DMS114 treated with DMSO at 0.1 percent for 48 hours (cell line): ENCODE measurements at regions not wholly inside any gene's neighbourhood (a gene's known extent, or its start where the extent isn't known, plus 50 kb on each side); places are given as distances from the start of the nearest gene placed in this dataset.

Source experiments
- DNase-seq: peaks from one replicate; lab custom pipeline; 2025; ENCODE audit not compliant: unreplicated experiment; lab: John Stamatoyannopoulos, UW

DNA sequence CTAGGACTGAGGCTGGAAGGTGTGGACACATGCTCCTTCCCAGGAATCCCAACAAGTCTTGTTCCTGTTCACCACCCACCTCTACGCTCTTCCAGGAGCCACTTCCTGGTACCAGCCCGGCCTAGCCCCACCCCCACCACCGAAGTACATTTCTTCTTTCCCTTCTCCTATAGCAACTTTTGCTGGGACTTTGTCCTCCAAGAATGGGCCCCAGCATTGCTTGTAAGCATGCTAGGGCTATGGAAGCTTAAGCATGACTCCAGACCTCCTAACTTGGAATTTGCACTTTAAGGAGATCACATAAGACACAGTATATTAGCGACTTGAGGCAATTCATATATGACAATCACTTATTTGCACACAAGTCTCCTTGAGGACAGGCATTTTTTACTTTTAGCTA lies 462.0 kb upstream of the ARID1B start:
- DNase-seq = no peak

GRCh38 chr6:156313037-156313436 lies 464.1 kb upstream of the ARID1B start:
- DNase-seq = no peak

- no peak for DNase-seq
Measured at GRCh38 chr6:156311291-156311690, 465.9 kb upstream of the ARID1B start.

DNA sequence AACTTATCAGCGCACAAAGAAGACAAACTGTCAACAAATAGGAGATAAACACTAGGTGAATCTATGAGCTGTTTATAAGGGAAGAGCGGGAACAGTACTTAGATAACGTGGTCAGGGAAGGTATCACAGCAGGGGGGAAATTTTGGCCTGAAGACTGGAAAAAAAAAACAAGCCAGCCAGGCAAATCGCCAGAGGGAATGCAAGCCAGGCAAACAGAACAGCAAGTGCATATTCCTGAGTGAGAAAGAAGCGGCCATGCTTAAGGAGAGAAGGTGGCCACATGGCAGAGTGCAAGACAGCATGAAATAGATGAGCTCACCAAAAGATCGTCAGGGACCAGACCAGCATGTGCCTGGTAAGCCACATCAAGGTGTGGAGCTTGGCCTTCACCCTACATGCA lies 466.5 kb upstream of the ARID1B start:
- DNase-seq = no peak

GRCh38 chr6:156309017-156309416 lies 468.2 kb upstream of the ARID1B start:
- DNase-seq = no peak

DNA sequence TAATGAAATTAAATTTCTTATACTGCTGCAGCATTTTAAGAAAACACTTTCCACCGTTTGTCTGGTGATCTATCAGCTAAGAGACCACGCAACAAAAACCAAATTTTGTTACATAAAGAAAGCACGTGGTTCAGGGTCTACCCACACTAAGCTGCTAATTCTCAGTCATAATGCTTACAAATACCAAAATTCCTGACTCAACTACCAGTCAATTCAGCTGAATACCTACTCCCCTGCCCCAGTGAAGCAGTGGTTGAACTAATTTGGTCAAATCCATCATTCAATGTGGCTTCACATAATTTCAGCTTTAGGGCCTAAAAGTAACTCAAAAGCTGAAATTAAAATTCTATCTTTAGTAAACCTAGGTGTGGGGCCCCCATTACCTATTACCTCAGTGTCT lies 468.6 kb upstream of the ARID1B start:
- no peak for DNase-seq

- no peak for DNase-seq
Measured at GRCh38 chr6:156306531-156306930, 470.6 kb upstream of the ARID1B start.

DNA sequence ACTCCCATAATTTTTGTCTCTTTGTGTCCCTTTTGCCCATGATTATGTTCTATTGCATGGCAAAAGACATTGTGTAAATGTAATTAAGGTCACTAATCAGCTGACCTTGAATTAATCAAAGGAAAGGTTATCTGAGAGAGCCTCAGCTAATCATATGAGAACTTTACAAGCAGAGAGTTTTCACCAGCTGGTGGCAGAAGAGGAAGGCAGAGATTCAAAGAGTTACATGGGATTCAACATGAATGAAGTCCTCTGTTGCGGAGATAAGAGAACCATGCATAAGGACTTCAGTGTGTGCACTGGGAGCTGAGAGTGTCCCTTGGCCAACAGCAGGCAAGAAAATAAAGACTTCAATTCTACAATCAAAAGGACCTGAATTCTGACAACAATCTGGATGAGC lies 494.1 kb upstream of the ARID1B start:
- no peak for DNase-seq

DNA sequence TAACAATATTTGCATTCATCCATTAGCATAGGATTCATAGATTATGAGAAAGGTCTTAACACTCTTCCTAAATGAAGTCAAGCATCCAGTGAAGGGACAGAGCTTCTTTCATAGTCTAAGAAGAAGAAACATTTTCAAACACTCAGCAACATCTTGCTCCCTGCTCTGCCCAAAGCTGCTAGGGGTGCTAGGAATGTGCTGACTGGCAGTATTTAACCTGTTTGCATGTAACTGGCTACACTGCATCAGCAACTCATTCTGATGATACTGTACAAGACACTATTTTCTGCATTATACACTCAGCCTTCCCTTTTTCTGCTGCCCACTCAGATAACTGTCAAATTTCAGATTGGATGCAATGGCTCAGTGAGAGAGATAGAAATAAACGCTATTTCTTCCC lies 495.1 kb upstream of the ARID1B start:
- no peak for DNase-seq

DNA sequence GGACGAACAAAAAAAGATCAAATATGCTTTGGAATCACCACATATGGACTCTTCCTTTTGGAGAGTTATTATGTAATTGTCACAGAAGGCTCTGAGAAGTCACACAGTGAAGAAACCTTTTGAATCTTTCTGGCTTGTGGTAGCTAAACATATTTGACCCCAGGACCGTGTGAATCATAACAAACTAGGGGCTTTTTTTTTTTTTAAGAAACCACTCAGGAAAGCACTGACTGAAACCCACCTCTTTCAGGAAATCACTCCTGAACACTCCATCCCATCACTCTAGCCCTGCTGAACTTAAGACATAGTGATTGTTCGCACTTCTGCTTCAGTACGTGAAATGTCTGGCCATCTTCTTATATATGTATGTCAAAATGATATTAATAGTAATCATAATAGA lies 495.9 kb upstream of the ARID1B start:
- DNase-seq = no peak

DNA sequence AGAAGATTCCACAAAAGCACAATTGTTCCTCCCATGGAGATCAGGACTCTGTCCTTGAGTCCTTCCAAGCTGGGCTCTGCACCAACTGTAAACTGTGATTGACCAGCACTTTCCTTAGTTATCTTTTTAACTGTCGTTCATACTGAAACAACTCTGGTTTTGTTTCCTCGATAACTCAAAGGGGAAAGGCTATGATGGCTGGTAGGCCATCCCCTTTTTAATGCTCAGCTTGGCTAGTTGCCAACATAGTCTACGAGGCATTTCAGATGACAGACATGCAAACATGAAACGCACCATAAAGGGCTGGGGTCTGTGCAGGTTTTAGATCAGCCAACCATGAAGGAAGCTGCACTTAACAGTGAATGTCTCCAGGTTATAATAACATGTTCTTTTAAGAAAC lies 497.1 kb upstream of the ARID1B start:
- no peak for DNase-seq

DNA sequence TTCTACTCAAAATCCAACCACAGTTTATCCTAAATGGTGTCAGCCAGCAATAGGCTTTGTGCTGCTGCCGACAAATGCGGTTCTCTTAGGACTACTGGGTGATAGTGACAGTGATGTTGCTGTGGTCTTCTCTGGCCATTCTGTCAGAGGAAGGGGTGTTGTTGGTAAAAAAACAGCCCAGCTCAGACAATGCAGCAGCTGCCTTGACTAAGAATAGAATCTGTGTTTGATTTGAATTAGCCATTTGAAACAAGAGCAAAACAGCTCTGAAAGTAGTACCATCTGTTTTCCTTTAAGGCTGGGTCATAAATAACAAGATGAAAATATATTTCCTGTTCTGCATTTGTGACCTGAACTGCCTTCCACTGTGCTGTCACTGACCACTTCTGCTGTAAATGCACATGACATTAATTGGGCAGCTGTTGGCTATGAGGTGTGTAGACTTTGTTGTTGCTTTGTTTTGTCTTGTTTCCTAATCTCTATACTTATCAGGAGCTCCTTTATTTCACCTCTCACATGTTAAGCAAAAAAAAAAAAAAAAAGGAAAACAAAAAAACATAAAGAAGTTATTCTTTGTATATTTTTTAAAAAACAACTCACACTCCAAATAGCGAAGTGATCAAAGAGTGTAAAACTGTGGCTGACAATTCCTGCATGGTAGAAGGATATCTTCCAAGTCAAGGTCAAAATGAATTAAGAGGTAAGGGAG lies 497.8 kb upstream of the ARID1B start:
- DNase-seq = no peak

DNA sequence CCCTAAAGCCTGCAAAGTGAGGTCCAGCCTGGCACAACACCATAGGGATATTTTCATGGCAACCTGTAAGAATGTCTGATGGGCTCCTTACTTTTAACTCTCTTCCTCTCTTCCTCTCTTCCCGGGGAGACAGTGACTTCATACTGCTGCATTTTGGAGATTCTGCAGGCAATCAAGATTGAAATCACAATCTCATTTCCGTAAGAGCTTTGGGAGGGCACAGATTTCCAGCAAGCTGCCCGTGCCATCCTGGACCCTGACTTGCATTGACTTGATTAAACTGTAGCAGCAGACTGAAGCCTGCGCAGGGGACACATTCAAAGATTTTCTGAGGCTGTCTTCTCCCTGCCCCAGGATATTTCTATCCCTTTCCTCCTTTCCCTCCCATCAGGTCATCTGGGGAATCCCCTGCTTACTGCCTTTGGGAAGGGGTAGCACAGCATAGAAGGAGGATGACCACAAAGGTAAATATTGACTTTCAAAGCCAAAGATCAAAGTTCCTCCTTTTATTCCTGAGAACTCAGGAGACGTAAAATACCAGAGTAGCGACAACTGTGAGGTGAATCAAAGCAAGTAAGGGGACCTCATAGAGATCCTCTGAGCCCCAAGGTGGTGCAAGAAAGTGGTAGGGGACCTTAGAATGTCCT lies 504.0 kb upstream of the ARID1B start:
- no peak for DNase-seq

DNA sequence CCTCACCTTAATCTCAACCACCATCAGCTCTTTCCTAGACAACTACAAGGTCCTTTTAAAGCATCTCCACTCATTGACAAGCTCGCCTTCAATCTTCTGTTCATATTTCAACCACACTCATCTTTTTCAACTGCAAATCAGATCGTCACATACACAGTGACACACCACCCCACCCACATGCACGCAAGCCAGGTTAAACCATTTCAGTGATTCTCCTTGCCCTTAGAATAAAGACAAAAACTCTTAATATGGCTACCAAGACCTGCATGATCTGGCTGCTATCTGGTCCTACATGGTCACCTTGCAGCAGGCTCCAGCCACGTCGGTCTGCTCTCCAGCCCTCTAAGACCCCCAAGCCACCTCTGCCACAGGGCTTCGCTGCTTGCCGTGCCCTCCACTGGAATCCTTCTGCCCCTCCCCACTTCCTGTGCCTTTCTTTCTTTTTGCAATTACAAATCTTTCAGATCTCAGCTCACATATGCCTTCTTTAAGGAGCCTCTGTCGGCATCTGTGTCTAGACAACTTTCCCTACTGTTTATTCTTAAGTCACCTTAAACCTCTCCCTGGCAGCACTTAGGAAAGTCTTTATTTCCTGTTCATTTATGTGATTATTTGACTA lies 507.3 kb upstream of the ARID1B start:
- DNase-seq = no peak

GRCh38 chr6:156268849-156269248 lies 508.3 kb upstream of the ARID1B start:
- no peak for DNase-seq

DNA sequence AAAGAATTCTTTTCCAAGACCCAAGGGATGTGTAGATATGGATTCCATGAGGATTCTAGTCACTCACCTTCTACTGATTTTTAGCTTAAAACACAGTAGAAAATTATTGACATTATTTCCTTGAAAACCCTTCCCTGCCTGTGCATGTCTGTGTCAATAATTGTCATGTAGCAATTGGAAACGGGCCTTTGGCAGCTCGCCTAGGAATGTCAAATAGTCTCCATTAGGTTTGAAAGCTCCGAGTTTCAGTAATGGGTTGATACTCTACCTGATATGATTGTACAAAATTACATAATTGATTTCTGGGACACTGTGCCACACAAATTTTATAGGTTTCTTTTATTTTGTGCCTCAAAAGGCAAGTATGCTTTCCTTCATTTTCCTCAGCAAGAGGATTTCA lies 515.2 kb upstream of the ARID1B start:
- no peak for DNase-seq

DNA sequence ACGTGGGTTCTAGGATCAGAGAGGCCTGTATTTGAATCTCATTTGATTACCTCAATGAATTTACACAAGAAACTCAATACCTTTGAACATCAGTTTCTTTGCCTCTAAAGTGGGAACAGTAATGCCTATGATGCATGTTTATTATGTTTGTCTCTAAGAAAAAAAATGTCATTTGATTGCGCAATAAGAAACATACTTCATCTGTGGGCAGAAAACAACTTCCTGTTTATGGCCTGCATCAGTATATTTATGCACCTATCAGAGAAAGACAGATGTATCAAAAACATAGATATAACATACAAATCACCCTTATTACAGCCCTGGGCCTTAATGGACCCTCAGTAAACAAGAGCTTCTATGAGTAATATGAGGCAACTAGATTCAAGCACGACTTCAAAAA lies 516.4 kb upstream of the ARID1B start:
- no peak for DNase-seq

DNA sequence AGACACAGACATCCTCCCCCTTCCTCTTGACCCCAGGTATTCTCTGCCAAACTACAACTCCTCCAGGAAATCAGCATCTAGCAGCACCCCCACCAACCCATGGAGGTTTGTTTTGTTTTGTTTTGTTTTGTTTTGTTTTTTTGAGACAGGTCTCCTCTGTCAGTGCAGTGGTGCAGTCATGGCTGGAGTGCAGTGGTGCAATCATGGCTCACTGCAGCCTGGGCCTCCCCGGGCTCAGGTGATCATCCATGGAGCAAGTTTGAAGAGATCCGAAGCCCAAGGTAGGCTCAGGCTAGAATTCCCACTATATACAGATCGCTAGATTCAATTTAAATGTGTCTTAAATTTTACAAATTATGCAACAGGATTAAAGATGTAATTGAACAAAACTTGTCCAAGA lies 518.2 kb upstream of the ARID1B start:
- no peak for DNase-seq

DNA sequence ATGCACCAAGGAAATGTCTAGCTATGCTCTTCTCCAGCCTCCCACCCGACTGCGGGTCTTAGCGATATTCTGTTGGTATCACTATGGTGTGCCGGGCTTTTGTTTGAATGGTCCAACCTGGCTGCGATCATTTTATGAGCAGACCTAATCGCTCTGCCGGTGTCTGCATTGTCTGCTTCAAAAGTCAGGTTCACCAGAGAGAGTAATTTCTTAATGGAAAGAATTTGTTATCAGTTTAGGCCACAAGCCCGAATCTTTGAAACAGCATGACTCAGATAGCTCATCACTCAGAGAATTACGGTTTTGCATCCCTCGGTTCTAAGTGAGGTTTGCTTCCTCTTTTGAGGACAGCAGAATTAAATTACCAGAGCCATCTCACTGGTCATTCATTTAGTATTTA lies 521.0 kb upstream of the ARID1B start:
- no peak for DNase-seq

- no peak for DNase-seq
Measured at GRCh38 chr6:156254240-156254639, 522.9 kb upstream of the ARID1B start.

DNA sequence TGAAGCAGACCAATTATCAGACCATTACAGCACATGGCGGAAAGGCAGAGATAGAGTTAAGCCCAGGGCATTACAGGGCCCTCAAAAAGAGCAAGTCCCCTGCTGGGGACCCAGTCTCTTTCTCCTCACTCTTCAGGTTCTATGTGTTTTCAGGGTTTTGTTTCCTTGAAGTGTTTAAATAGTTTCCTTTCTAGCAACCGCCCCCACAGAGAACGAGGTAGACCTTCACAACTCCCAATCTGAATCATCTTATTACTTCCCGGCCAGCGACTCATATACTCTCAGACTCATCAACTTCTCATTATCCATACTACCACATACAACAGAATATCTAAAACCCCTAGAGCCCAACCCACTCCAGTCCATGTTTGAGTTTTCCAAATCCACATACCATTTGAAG lies 526.6 kb upstream of the ARID1B start:
- no peak for DNase-seq

GRCh38 chr6:156242206-156242605 lies 535.0 kb upstream of the ARID1B start:
- DNase-seq = no peak
